ENCODE measurements at regions not wholly inside any gene's neighbourhood (a gene's known extent, or its start where the extent isn't known, plus 50 kb on each side); places are given as distances from the start of the nearest gene placed in this dataset.

GRCh38 chr21:28714777-28715464 lies 277.8 kb downstream of the LTN1 start:
- TF ChIP-seq EZH2 (IDR thresholded peaks at IDR 0.05; ENCODE audit: borderline replicate concordance, low read depth, low read length, severe bottlenecking) (no peak), CTCF (IDR thresholded peaks at IDR 0.05; ENCODE audit: extremely low read depth in 1 of 2, insufficient read depth in 1 of 2, low read depth in 1 of 2, low read length in 2 of 2) (no peak), FOS (IDR thresholded peaks at IDR 0.05; ENCODE audit: borderline replicate concordance, insufficient read depth, low read length) (no peak), MYC (IDR thresholded peaks at IDR 0.05; ENCODE audit: low read depth, low read length) (no peak), POLR2A (IDR thresholded peaks at IDR 0.05; ENCODE audit: low read depth, low read length) (no peak)
